Bronchial epithelial cell (primary cell): ENCODE measurements at regions not wholly inside any gene's neighbourhood (a gene's known extent, or its start where the extent isn't known, plus 50 kb on each side); places are given as distances from the start of the nearest gene placed in this dataset.

ENCODE experiments used
- DNase-seq: peaks from one replicate; pipeline ENCODE4 v3.0.0-alpha.2; 2010; ENCODE audit warnings: low read depth
- FAIRE-seq: peaks from 2 replicates; lab custom pipeline; 2011; peaks lifted over from hg19 to GRCh38; lab: Jason Lieb, UNC
- H3K27me3 ChIP-seq: 2 replicates; pipeline ENCODE4 v1.5.1; 2011; ENCODE audit warnings: low read length; ENCODE audit not compliant: control insufficient read depth, insufficient read depth
- H3K36me3 ChIP-seq: 2 replicates; pipeline ENCODE4 v1.5.1; 2011; ENCODE audit warnings: low read length; ENCODE audit not compliant: control insufficient read depth, insufficient read depth
- H3K4me3 ChIP-seq: 2 replicates; pipeline ENCODE4 v1.5.1; 2011; ENCODE audit warnings: mild to moderate bottlenecking, low read depth, low read length, control low read depth
- CTCF ChIP-seq: IDR thresholded peaks from 2 replicates; pipeline ENCODE4 v1.5.1; 2011; ENCODE audit warnings: mild to moderate bottlenecking, moderate library complexity, low read length, control low read depth, inconsistent platforms; ENCODE audit not compliant: insufficient read depth, severe bottlenecking

DNA sequence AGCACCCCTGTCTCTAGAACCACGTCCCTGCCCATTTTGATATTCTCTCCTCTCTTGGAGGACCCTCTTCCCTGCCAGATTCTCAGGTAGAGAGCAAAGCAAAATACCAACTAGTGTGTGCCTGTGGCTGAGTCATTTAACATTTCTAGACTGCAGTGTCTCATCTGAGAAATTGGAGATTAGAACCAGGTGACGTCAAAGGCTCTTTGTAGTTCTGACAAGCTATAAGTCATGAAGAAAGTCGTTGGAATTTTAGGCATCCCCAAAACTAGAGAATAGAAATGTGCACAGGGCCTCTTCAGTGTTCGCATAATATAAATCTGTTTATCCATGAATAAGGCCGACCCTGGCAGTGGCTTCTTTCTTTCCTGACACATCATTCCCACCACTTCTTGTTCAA is 74.4 kb upstream of the TANC1 start:
- Histone ChIP-seq H3K27me3 (no peaks in the 10 kb centered on the region), H3K36me3 (no peaks in the 10 kb centered on the region), H3K4me3 (no peak overlapping the region)
- TF ChIP-seq CTCF: no peak
- FAIRE-seq: no peak
- DNase-seq: peak; percentile 98

GRCh38 chr2:158894572-158894971 is 73.9 kb upstream of the TANC1 start:
- DNase-seq (no peak), FAIRE-seq (no peak)
- H3K4me3 ChIP-seq: no peak overlapping the region
- TF ChIP-seq CTCF: no peak
- H3K27me3 ChIP-seq: no peaks in the 10 kb centered on the region
- no peaks in the 10 kb centered on the region for H3K36me3 ChIP-seq

DNA sequence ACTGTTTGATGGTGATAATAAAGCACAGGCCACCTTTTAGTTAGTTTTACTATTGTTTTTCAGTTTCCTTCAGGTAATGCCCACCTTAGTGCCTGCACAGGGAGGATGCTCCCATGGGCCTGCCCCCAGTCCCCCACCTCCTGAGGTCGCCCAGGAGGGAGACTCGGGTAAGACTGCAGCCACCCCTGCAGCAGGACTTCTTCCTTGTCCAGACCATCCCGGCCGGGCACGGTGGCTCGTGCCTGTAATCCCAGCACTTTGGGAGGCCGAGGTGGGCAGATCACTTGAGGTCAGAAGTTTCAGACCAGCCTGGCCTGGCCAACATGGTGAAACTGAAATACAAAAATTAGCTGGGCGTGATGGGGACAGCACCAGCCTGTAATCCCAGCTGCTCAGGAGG is 68.1 kb upstream of the TANC1 start:
- Histone ChIP-seq H3K4me3 (no peak overlapping the region), H3K27me3 (no peaks in the 10 kb centered on the region), H3K36me3 (no peaks in the 10 kb centered on the region)
- no peak for FAIRE-seq
- no peak for DNase-seq
- no peak for TF ChIP-seq CTCF

DNA sequence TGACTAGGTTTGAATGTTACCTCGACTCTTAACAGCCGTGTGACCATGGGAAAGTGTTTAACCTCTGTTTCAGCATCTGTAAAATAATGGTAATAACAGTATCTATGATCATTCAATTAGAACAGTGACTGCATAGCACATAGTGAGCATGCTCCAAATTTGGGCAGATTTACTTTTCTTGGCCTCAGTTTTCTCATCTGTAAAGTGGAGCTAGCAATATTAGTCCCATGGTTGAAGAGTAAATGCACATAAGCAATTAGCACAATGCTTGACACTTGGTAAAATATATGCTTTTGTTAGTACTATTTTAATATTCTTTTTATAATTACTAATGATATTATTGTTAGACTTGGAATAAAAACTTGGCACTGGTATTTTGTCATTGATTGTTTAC is 66.4 kb upstream of the TANC1 start:
- FAIRE-seq: no peak
- H3K4me3 ChIP-seq: no peak overlapping the region
- H3K27me3 ChIP-seq: no peaks in the 10 kb centered on the region
- H3K36me3 ChIP-seq: no peaks in the 10 kb centered on the region
- TF ChIP-seq CTCF: no peak
- DNase-seq: no peak

GRCh38 chr2:158903711-158904405 is 64.6 kb upstream of the TANC1 start:
- DNase-seq: no peak
- Histone ChIP-seq H3K4me3 (no peak overlapping the region), H3K36me3 (no peaks in the 10 kb centered on the region), H3K27me3 (no peaks in the 10 kb centered on the region)
- FAIRE-seq: peak; percentile 52
- no peak for TF ChIP-seq CTCF

DNA sequence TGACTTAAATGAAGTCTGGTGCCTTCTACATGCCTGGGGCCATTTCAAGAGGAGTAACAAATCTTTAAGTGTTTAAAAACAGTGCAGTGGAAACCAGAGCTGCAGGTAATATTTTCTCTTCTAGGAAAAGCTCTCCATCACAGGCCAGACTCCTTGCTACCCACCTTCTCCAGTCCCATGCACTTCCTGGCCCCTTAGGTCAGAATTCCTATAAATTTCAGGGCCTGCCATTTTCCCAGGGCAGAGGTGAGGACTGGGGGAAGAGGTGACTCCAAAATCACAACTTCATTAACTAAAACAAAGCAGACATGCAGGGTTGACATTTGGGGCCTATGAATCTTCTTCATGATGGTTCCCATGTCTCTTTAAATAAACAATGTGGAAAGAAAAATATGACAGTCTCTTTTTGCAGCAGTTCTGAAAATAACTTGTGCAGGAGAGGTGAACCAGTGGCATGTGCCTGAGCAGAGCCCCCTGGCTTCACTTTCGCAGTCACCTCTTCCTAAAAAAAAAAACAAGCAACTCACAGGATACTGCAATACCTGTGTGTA is 63.7 kb upstream of the TANC1 start:
- no peaks in the 10 kb centered on the region for H3K27me3 ChIP-seq
- no peak overlapping the region for H3K4me3 ChIP-seq
- no peak for FAIRE-seq
- no peak for TF ChIP-seq CTCF
- DNase-seq: no peak
- no peaks in the 10 kb centered on the region for H3K36me3 ChIP-seq
